HepG2 (cell line): ENCODE measurements at regions not wholly inside any gene's neighbourhood (a gene's known extent, or its start where the extent isn't known, plus 50 kb on each side); places are given as distances from the start of the nearest gene placed in this dataset.

ENCODE experiments used
- ATF7 ChIP-seq, 2 experiments: fragments of 450-650 bp in 1 of 2; sonication (generic) in 1 of 2; formaldehyde crosslinking in 1 of 2; IDR thresholded peaks; 2 replicates each; pipeline versions ENCODE4 v1.4.0 to v1.6.1; 2016 to 2020; ENCODE audit warnings: antibody characterized with exemption in 1 of 2, mild to moderate bottlenecking in 1 of 2, missing genetic modification reagents in 1 of 2
- CENPT ChIP-seq: sonication (generic); formaldehyde crosslinking; IDR thresholded peaks from 2 replicates; pipeline ENCODE4 v1.8.0; 2022; ENCODE audit warnings: low read depth, mild to moderate bottlenecking, moderate library complexity, missing genetic modification reagents
- MTF2 ChIP-seq: sonication (generic); formaldehyde crosslinking; IDR thresholded peaks from 2 replicates; pipeline ENCODE4 v1.5.0; 2020; ENCODE audit warnings: missing genetic modification reagents, borderline replicate concordance
- ZNF713 ChIP-seq: sonication (generic); formaldehyde crosslinking; IDR thresholded peaks from 2 replicates; pipeline ENCODE4 v1.4.0; 2020; ENCODE audit warnings: mild to moderate bottlenecking, missing genetic modification reagents
- ZSCAN20 ChIP-seq: sonication (generic); formaldehyde crosslinking; IDR thresholded peaks from 2 replicates; pipeline ENCODE4 v1.4.0; 2020; ENCODE audit warnings: missing genetic modification reagents, mild to moderate bottlenecking, borderline replicate concordance
- TF ChIP-seq, protein P1 (sequence below): sonication (generic); formaldehyde crosslinking; IDR thresholded peaks from 2 replicates; pipeline ENCODE4 v1.4.0; 2020; ENCODE audit warnings: mild to moderate bottlenecking, missing genetic modification reagents, borderline replicate concordance
- TF ChIP-seq, protein P2 (sequence below): sonication (generic); formaldehyde crosslinking; IDR thresholded peaks from 2 replicates; pipeline ENCODE4 v1.5.1; 2020; ENCODE audit warnings: mild to moderate bottlenecking, missing genetic modification reagents

DNA sequence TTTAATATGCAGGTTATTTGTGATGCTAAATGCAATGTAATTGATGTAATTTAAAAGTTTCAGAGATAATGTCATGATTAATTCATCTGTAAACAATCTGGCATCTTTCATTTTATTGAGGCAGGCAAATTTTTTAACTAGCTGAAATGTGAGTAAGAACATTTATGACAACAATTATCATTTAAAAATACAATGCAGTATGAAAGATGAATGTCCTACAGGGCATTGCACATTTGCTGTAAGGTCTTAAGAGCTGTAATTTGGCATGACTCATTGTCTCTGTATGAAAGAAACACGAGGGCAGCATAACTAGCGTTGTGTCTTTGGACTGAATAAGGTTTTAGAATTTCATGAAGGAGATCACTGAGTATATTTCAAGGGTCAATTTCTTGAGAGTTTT is 642.8 kb downstream of the PLA2G4A start (continued):
- TF ChIP-seq, protein P1, sequence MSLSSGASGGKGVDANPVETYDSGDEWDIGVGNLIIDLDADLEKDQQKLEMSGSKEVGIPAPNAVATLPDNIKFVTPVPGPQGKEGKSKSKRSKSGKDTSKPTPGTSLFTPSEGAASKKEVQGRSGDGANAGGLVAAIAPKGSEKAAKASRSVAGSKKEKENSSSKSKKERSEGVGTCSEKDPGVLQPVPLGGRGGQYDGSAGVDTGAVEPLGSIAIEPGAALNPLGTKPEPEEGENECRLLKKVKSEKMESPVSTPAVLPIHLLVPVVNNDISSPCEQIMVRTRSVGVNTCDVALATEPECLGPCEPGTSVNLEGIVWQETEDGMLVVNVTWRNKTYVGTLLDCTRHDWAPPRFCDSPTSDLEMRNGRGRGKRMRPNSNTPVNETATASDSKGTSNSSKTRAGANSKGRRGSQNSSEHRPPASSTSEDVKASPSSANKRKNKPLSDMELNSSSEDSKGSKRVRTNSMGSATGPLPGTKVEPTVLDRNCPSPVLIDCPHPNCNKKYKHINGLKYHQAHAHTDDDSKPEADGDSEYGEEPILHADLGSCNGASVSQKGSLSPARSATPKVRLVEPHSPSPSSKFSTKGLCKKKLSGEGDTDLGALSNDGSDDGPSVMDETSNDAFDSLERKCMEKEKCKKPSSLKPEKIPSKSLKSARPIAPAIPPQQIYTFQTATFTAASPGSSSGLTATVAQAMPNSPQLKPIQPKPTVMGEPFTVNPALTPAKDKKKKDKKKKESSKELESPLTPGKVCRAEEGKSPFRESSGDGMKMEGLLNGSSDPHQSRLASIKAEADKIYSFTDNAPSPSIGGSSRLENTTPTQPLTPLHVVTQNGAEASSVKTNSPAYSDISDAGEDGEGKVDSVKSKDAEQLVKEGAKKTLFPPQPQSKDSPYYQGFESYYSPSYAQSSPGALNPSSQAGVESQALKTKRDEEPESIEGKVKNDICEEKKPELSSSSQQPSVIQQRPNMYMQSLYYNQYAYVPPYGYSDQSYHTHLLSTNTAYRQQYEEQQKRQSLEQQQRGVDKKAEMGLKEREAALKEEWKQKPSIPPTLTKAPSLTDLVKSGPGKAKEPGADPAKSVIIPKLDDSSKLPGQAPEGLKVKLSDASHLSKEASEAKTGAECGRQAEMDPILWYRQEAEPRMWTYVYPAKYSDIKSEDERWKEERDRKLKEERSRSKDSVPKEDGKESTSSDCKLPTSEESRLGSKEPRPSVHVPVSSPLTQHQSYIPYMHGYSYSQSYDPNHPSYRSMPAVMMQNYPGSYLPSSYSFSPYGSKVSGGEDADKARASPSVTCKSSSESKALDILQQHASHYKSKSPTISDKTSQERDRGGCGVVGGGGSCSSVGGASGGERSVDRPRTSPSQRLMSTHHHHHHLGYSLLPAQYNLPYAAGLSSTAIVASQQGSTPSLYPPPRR (CRISPR knock-in tag), result no peak
- no peak for TF ChIP-seq ZSCAN20 (CRISPR knock-in tag)
- no peak for TF ChIP-seq CENPT (CRISPR knock-in tag)
- no peak for TF ChIP-seq ATF7 (IDR thresholded peaks at IDR 0.05)
- TF ChIP-seq ATF7 (CRISPR knock-in tag; IDR thresholded peaks at IDR 0.05), result no peak
- TF ChIP-seq, protein P2, sequence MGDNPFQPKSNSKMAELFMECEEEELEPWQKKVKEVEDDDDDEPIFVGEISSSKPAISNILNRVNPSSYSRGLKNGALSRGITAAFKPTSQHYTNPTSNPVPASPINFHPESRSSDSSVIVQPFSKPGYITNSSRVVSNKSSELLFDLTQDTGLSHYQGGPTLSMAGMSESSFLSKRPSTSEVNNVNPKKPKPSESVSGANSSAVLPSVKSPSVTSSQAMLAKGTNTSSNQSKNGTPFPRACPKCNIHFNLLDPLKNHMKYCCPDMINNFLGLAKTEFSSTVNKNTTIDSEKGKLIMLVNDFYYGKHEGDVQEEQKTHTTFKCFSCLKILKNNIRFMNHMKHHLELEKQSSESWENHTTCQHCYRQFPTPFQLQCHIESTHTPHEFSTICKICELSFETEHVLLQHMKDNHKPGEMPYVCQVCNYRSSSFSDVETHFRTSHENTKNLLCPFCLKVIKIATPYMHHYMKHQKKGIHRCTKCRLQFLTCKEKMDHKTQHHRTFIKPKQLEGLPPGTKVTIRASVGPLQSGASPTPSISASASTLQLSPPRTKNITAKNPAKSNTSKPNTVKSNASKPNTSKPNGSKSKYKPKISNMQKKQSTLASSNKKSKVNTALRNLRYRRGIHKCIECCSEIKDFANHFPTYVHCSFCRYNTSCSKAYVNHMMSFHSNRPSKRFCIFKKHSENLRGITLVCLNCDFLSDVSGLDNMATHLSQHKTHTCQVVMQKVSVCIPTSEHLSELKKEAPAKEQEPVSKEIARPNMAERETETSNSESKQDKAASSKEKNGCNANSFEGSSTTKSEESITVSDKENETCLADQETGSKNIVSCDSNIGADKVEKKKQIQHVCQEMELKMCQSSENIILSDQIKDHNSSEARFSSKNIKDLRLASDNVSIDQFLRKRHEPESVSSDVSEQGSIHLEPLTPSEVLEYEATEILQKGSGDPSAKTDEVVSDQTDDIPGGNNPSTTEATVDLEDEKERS, result no peak
- TF ChIP-seq MTF2 (CRISPR knock-in tag), result no peak
- no peak for TF ChIP-seq ZNF713 (CRISPR knock-in tag)
